Caco-2 (cell line): ENCODE measurements at regions not wholly inside any gene's neighbourhood (a gene's known extent, or its start where the extent isn't known, plus 50 kb on each side); places are given as distances from the start of the nearest gene placed in this dataset.

Experiments
- BruUV-seq: library from RNA; stranded (reverse); fragments of 400-500 nt; replicated peaks from 2 replicates; lab custom pipeline; 2021; lab: Mats Ljungman, UMichigan
- CTCF ChIA-PET: fragments of 300-600 bp; sonication (Branson Sonifier 250); formaldehyde crosslinking; loops from one replicate; lab custom pipeline; 2022; ENCODE audit warnings: antibody characterized with exemption; lab: Charles Lee
- POLR2A ChIA-PET: fragments of 300-600 bp; sonication (Branson Sonifier 250); formaldehyde crosslinking; loops from one replicate; lab custom pipeline; 2022; ENCODE audit warnings: antibody characterized with exemption; lab: Charles Lee
- DNase-seq, 2 experiments: peaks; one replicate each; pipeline versions ENCODE4 v3.0.0 to v3.0.0-alpha.2; 2020 to 2022
- H3K27me3 ChIP-seq: replicated peaks from 2 replicates; pipeline ENCODE4 v1.6.0; 2011; ENCODE audit warnings: low read length; ENCODE audit not compliant: control insufficient read depth, insufficient read depth
- H3K36me3 ChIP-seq: 2 replicates; pipeline ENCODE4 v1.5.1; 2011; ENCODE audit warnings: low read length; ENCODE audit not compliant: control insufficient read depth, insufficient read depth
- H3K4me1 ChIP-seq: fragments of 250-450 bp; sonication (Bioruptor Pico); 2 replicates; pipeline ENCODE4 v1.5.1; 2020; ENCODE audit warnings: mild to moderate bottlenecking
- H3K4me3 ChIP-seq: 2 replicates; pipeline ENCODE4 v1.5.1; 2011; ENCODE audit warnings: low read depth, mild to moderate bottlenecking, control low read depth, low read length
- H3K9me3 ChIP-seq: fragments of 250-450 bp; sonication (Bioruptor Pico); 2 replicates; pipeline ENCODE4 v1.5.1; 2020; ENCODE audit warnings: mild to moderate bottlenecking, moderate library complexity
- H3K27ac Mint-ChIP-seq: one replicate; pipeline ENCODE4 v1.8.0; 2022; ENCODE audit warnings: mixed read lengths; ENCODE audit not compliant: unreplicated experiment
- H3K27me3 Mint-ChIP-seq: one replicate; pipeline ENCODE4 v1.8.0; 2022; ENCODE audit warnings: mixed read lengths; ENCODE audit not compliant: insufficient read depth, unreplicated experiment
- H3K36me3 Mint-ChIP-seq: one replicate; pipeline ENCODE4 v1.8.0; 2022; ENCODE audit warnings: mild to moderate bottlenecking, mixed read lengths; ENCODE audit not compliant: insufficient read depth, unreplicated experiment
- H3K4me1 Mint-ChIP-seq: one replicate; pipeline ENCODE4 v1.8.0; 2022; ENCODE audit warnings: low read depth, mixed read lengths; ENCODE audit not compliant: unreplicated experiment
- H3K4me3 Mint-ChIP-seq: one replicate; pipeline ENCODE4 v1.8.0; 2022; ENCODE audit warnings: mild to moderate bottlenecking, moderate library complexity, mixed read lengths; ENCODE audit not compliant: unreplicated experiment
- H3K9me3 Mint-ChIP-seq: one replicate; pipeline ENCODE4 v1.8.0; 2022; ENCODE audit warnings: mixed read lengths; ENCODE audit not compliant: unreplicated experiment
- intact Hi-C: fragments of 100-400 bp; cut with micrococcal nuclease; formaldehyde crosslinking; loops from one replicate; pipeline ENCODE4 v1.10.0; 2022; ENCODE audit not compliant: unreplicated experiment
- TF ChIP-seq, protein P1 (sequence below), 2 experiments: fragments of 200-600 bp in 1 of 2; IDR thresholded peaks; 1 replicate in 1 of 2; 2 replicates in 1 of 2; pipeline versions ENCODE4 v1.5.1 to v1.8.0; 2011 to 2022; ENCODE audit warnings: antibody characterized with exemption in 1 of 2, control low read depth in 1 of 2, inconsistent platforms in 1 of 2, low read depth in 1 of 2, low read length in 1 of 2, mild to moderate bottlenecking in 1 of 2, moderate library complexity in 1 of 2; ENCODE audit not compliant: insufficient read depth in 1 of 2, severe bottlenecking in 1 of 2, unreplicated experiment in 1 of 2

GRCh38 chr18:55111271-55111670 is 152.0 kb upstream of the CCDC68 start:
- Histone ChIP-seq H3K9me3 (no peaks in the 10 kb centered on the region), H3K4me1 (no peaks in the 10 kb centered on the region), H3K27me3 (no peaks in the 10 kb centered on the region), H3K36me3 (no peaks in the 10 kb centered on the region), H3K4me3 (no peak overlapping the region)
- Mint-ChIP-seq H3K4me3 (no peak overlapping the region), H3K36me3 (no peaks in the 10 kb centered on the region), H3K27ac (no peak overlapping the region), H3K9me3 (peaks cover 11% of the 10 kb centered on the region), H3K27me3 (no peaks in the 10 kb centered on the region), H3K4me1 (no peaks in the 10 kb centered on the region)
- ChIA-PET POLR2A (no interaction called here), CTCF (no interaction called here)
- DNase-seq = no peak
- TF ChIP-seq, protein P1, sequence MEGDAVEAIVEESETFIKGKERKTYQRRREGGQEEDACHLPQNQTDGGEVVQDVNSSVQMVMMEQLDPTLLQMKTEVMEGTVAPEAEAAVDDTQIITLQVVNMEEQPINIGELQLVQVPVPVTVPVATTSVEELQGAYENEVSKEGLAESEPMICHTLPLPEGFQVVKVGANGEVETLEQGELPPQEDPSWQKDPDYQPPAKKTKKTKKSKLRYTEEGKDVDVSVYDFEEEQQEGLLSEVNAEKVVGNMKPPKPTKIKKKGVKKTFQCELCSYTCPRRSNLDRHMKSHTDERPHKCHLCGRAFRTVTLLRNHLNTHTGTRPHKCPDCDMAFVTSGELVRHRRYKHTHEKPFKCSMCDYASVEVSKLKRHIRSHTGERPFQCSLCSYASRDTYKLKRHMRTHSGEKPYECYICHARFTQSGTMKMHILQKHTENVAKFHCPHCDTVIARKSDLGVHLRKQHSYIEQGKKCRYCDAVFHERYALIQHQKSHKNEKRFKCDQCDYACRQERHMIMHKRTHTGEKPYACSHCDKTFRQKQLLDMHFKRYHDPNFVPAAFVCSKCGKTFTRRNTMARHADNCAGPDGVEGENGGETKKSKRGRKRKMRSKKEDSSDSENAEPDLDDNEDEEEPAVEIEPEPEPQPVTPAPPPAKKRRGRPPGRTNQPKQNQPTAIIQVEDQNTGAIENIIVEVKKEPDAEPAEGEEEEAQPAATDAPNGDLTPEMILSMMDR (IDR thresholded peaks at IDR 0.05; ENCODE audit: insufficient read depth in 1 of 2, low read depth in 1 of 2, low read length in 1 of 2, severe bottlenecking in 1 of 2, unreplicated experiment in 1 of 2) = no peak
- intact Hi-C loops = no loop called here
- BruUV-seq = no TSS peak

DNA sequence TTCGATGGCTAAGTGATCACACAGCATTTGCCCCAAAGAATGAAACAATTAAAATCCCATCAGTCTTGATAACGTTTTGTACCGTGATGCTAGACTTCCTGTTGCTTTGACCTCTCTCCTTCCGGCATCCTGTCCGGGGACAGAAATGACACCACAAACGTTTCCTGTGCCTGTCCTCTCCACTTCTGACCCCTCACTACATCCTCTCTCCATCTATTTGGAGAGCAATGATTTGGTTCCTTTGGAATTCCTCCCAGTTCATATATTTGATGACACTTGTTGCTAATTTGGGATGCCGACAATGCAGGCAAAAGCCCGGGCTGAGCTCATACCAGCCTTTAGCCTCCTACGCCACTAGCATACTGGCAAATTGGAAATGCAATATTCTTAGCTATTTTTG is 151.2 kb upstream of the CCDC68 start:
- Mint-ChIP-seq H3K4me3 (no peak overlapping the region), H3K27ac (no peak overlapping the region), H3K36me3 (no peaks in the 10 kb centered on the region), H3K4me1 (no peaks in the 10 kb centered on the region), H3K27me3 (no peaks in the 10 kb centered on the region), H3K9me3 (peaks cover 11% of the 10 kb centered on the region)
- BruUV-seq = no TSS peak
- H3K27me3 ChIP-seq = no peaks in the 10 kb centered on the region
- H3K9me3 ChIP-seq = no peaks in the 10 kb centered on the region
- H3K4me3 ChIP-seq = no peak overlapping the region
- ChIA-PET POLR2A (no interaction called here), CTCF (no interaction called here)
- TF ChIP-seq, protein P1 (IDR thresholded peaks at IDR 0.05; ENCODE audit: insufficient read depth in 1 of 2, low read depth in 1 of 2, low read length in 1 of 2, severe bottlenecking in 1 of 2, unreplicated experiment in 1 of 2) = no peak
- no peaks in the 10 kb centered on the region for H3K4me1 ChIP-seq
- DNase-seq = no peak
- H3K36me3 ChIP-seq = no peaks in the 10 kb centered on the region
- intact Hi-C loops = no loop called here

GRCh38 chr18:55109818-55110414 is 150.7 kb upstream of the CCDC68 start:
- POLR2A ChIA-PET = no interaction called here
- BruUV-seq = no TSS peak
- no peak for DNase-seq

More at GRCh38 chr18:55109818-55110414, 150.7 kb upstream of the CCDC68 start:
- Mint-ChIP-seq H3K36me3 (no peaks in the 10 kb centered on the region), H3K27ac (no peak overlapping the region), H3K4me3 (no peak overlapping the region), H3K4me1 (no peaks in the 10 kb centered on the region), H3K9me3 (peaks cover 11% of the 10 kb centered on the region), H3K27me3 (no peaks in the 10 kb centered on the region)
- Histone ChIP-seq H3K4me1 (no peaks in the 10 kb centered on the region), H3K9me3 (no peaks in the 10 kb centered on the region), H3K4me3 (no peak overlapping the region), H3K36me3 (no peaks in the 10 kb centered on the region), H3K27me3 (no peaks in the 10 kb centered on the region)
- TF ChIP-seq, protein P1 (IDR thresholded peaks at IDR 0.05; ENCODE audit: insufficient read depth in 1 of 2, low read depth in 1 of 2, low read length in 1 of 2, severe bottlenecking in 1 of 2, unreplicated experiment in 1 of 2) = no peak
- intact Hi-C loops = no loop called here
- CTCF ChIA-PET = no interaction called here
